ENCODE measurements at regions not wholly inside any gene's neighbourhood (a gene's known extent, or its start where the extent isn't known, plus 50 kb on each side); places are given as distances from the start of the nearest gene placed in this dataset.

DNA sequence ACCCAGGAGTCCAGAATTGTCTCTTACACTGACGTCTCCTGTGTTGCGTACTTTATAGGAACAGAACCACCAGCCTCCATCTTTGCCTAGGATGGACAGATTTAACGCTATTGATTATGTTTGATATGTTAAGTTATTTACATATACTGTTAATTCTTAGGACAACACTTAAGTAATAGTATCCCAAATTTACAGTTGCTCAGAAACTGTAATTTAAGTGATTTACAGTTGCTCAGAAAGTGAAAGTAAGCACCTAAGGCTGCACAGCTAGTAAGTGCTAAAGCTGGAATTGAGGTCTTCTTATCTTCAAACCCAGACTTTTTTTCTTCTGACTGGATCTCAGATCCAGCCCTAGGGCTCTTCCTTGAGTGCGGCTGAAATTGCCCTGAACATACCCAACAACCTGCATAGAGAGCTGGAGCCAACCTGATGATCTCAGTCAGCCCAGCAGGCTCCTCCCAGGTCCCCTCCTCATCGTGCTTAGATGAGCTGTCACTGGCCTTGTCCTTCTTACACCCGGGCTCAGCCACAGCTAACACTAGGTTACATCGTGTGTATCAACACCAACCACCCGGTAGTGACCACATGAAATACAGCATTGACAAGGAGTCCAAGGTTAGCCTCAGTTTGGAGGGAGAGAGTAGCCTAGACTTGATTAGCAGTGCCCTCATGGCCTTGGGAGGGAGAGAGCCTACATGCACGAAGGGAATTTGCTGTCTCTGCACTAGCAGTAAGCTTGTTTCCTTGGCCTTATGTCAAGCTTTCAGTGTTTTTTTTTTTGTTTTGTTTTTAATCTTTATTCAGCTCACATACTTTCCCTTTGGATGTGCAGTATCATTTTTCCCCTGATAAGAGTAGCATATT is 111.1 kb upstream of the ARHGAP5 start:
- DNase-seq: no peak

DNA sequence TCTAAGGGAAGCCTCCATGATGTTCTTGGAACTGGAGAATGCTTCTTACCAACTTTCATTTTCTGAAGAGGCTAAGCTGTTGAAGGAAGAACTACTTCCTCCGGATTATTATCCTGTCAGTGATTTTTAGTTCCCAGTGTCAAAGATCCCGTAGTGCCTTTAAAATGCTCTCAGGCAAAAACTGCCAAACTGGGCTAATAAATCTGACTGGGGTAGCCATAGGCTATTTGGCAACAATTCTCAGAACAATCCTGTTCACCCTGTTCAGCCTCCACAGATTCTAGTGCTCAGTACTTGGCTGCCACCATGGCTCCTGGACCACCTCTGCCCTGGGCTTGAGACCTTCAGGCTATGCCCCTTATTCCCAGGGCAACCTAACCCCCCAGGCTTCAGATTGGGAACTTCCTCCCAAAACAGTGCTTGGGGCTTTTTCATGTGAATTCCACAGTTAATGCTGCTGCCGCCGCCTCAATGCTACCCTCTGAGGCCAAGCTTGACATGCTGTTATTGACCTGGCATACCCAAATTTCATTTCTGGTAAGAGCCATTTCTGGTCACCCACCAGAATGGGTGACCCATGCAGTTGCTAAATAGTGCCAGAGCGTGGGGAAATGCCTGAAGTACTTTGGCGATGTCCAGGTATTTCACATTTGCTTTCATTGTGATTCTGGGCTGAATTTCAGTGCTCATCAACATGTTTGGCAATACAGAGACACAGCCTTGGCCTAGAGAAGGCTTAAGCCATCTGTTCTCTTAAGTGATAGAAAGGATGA is 110.0 kb upstream of the ARHGAP5 start:
- DNase-seq: no peak

DNA sequence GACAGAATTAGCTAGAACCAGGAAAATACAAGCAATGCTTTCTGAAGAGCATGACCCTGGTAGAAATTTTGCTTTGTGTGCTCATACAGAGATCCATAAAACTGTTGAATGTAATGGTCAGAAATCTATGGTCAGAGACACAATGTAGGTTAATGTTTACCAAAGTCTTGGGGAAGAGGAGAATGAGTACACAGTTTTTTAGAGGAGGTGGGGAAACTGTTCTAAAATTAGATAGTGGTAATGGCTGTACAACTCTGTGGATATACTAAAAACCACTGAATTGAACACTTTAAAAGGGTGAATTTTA is 109.5 kb upstream of the ARHGAP5 start:
- no peak for DNase-seq

- no peak for DNase-seq
Observed at GRCh38 chr14:31968107-31968810, 108.8 kb upstream of the ARHGAP5 start.

GRCh38 chr14:31968956-31969698 is 108.0 kb upstream of the ARHGAP5 start:
- DNase-seq: no peak

GRCh38 chr14:31969699-31970240 is 107.3 kb upstream of the ARHGAP5 start:
- no peak for DNase-seq

GRCh38 chr14:31970744-31971143 is 106.4 kb upstream of the ARHGAP5 start:
- DNase-seq: no peak

DNA sequence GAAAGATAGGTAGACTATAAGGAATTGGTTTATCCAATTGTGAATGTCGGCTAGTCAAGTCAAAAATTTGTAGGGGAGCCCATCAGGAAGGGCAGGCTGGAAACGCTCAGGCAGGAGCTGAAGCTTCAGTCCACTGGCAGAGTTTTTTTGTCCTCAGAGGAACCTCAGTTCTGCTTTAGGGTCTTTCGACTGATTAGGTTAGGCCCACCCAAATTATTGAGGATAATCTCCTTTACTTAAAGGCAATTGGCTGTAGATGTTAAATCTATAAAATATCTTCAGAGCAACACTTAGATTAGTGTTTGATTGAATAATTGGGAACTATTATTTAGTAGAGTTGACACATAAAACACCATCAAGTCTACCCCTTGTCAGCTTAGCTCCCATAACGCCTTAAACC is 105.5 kb upstream of the ARHGAP5 start:
- DNase-seq: no peak

DNA sequence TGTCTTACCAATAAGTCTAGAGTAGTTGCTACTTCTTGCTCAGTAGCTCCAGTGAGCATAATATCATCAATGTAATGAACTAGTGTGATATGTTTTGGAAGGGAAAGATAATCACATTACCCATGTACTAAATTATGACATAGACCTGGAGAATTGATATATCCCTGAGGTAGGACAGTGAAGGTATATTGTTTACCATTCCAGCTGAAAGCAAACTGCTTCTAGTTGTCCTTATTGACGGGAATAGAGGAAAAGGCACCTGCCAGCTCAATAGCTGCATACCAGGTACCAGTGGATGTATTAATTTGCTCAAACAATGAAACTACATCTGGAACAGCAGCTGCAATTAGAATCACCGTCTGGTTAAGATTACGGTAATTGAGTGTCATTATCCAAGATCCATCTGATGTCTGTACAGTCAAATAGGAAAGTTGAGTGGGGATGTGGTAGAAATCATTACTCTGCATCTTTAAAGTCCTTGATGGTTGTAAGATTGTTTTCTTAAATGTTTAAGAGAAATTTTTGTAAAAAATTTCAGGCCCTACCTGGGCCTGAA is 100.0 kb upstream of the ARHGAP5 start:
- DNase-seq: no peak

DNA sequence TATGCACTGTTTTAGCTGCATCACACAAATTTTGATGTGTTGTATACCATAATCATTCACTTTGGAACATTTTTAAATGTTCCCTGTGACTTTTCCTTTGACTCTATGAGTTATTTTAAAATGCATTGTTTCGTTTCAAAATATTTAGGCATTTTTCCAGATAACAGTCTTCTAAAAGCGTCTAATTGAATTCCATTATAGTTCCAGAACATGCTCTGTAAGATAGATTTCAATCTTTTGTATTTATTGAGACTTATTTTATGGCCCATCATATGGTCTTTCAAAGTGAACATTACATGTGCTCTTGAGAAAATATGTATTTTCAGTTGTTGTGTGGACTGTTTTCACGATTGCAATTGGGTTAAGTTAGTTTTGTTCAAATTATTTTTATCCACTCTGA is 98.7 kb upstream of the ARHGAP5 start:
- no peak for DNase-seq

- DNase-seq: no peak
Observed at GRCh38 chr14:31982642-31983041, 94.5 kb upstream of the ARHGAP5 start.

DNA sequence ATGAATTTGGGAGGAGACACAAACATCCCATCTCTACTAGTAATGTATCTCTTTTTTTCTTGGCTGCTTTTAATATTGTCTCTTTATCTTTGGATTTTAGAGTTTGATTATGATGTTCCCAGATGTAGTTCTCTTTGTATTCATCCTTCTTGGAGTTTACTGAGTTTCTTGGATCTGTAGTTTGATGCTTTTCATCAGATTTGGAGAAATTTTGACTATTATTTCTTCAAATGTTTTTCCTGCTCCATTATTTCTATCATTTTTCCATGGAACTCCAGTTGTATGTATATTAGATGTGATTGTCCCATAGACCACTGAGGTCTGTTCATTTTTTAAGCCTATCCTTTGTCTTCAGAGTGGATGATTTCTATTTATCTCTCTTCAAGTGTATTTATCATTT is 90.7 kb upstream of the ARHGAP5 start:
- no peak for DNase-seq

- DNase-seq: no peak
Observed at GRCh38 chr14:31987721-31988120, 89.4 kb upstream of the ARHGAP5 start.

- DNase-seq: no peak
Observed at GRCh38 chr14:31988244-31988643, 88.9 kb upstream of the ARHGAP5 start.

GRCh38 chr14:31990183-31990857 is 86.8 kb upstream of the ARHGAP5 start:
- no peak for DNase-seq

DNA sequence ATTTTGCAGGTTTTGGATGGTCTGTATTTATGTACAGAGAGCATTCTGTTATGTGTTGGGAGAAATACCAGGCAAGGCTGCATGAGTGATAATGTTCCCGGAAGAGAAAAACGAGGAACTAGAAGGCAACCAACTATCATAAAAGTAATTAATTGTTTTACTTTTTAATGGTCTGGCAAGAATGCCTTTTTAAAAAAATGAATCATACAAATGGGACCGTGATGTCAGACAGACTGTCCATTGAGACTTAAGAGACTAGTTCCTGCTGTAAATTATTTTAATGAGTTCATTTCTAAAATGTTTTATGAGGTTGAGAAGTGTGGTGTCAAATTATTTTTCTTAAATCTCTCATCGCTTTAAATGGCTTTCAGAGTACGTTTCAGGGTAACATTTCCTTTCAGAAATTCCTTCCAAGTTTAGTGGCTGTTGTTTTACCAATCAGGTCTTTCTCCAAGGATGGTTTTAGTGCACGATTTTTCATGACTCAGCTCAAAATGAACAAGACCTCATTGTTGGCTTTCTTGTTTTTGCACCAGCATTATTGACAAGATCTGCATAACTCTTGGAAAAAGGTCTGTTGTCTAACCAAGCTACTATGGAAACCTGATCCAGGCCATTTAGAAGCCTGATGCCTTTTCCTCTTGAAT is 86.1 kb upstream of the ARHGAP5 start:
- DNase-seq: no peak

DNA sequence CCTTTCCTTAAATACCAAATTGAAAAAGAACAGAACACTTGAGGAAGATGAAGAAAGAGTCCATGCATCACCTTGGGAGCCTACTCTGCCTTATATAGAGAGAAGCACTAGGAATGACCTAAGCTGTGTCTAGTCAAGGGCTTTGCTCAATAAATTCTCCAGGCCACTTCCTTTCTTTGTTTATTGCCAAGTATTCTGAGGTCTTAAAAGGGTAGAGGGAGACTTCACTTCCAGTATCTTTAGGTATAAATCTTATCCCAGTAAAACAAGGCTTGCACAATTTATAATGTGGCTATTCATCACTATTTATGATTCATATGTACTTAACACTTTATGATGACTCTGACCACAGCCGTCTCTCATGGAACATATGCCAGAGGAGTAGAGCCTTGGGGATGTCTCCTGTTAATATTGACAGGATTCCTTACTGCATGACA is 85.1 kb upstream of the ARHGAP5 start:
- DNase-seq: peak; percentile 24

DNA sequence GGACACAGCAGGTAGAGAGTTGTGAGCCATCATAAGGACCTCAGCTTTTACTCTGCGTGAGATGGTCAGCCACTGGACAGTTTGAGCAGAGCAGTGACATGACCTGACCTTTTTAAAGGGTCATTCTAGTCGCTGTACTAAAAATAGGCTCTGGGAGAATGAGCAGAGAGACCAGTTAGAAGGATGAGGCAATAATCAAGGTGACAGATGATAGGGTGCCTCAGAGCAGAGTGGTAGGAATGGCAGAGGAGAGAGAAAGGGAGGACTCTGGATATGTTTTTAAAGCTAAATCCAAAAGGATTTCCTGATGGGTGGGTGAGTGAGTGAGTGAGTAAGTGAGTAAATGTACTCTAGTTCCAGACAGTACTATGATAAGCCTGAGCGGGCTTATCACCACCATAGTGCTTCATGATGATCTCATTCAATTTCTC is 83.6 kb upstream of the ARHGAP5 start:
- no peak for DNase-seq

GRCh38 chr14:31994391-31995033 is 82.6 kb upstream of the ARHGAP5 start:
- no peak for DNase-seq

GRCh38 chr14:32003585-32003984 is 73.5 kb upstream of the ARHGAP5 start:
- no peak for DNase-seq

Measured in fibroblast of skin of back (primary cell).